Colonic mucosa (tissue), 4 donors: ENCODE measurements at regions not wholly inside any gene's neighbourhood (a gene's known extent, or its start where the extent isn't known, plus 50 kb on each side); places are given as distances from the start of the nearest gene placed in this dataset.

Source experiments
- DNase-seq: peaks from one replicate; pipeline ENCODE4 v3.0.0-alpha.2; 2020
- H3K27ac ChIP-seq: fragments of 200-600 bp; one replicate; pipeline ENCODE4 v1.8.0; 2021
- H3K27me3 ChIP-seq: fragments of 200-600 bp; one replicate; pipeline ENCODE4 v1.8.0; 2021
- H3K36me3 ChIP-seq: fragments of 200-600 bp; one replicate; pipeline ENCODE4 v1.8.0; 2021
- H3K4me1 ChIP-seq: fragments of 200-600 bp; one replicate; pipeline ENCODE4 v1.8.0; 2021; ENCODE audit warnings: mild to moderate bottlenecking
- H3K4me3 ChIP-seq: fragments of 200-600 bp; one replicate; pipeline ENCODE4 v1.8.0; 2021
- H3K9ac ChIP-seq, 2 donors: one replicate each; pipeline ENCODE4 v1.7.0; 2013; ENCODE audit warnings: control low read depth in 2 of 2, low read depth in 2 of 2, low read length in 2 of 2
- H3K9me3 ChIP-seq: fragments of 200-600 bp; one replicate; pipeline ENCODE4 v1.8.0; 2021
- CTCF ChIP-seq: fragments of 200-600 bp; IDR thresholded peaks from one replicate; pipeline ENCODE4 v1.8.0; 2022; ENCODE audit warnings: antibody characterized with exemption, mild to moderate bottlenecking
- intact Hi-C: fragments of 100-400 bp; cut with DNase I; formaldehyde crosslinking; loops from one replicate; pipeline ENCODE4 v1.14.1; 2022
- donor health status: healthy.
- donor health status: DM: no; HTN: no; CAD: no.
- donor health status: DM: no; HTN: no; CAD: no.

GRCh38 chr4:102440498-102440897 is 60.7 kb upstream of the NFKB1 start:
- Histone ChIP-seq H3K4me1 (no peaks in the 10 kb centered on the region), H3K9ac (no peak overlapping the region), H3K4me3 (no peak overlapping the region), H3K9me3 (no peaks in the 10 kb centered on the region), H3K27ac (no peak overlapping the region), H3K27me3 (no peaks in the 10 kb centered on the region), H3K36me3 (no peaks in the 10 kb centered on the region)
- no peak for DNase-seq
- no peak for TF ChIP-seq CTCF
- intact Hi-C loops: loop anchor here (10.0 kb wide), 1 partner anchor 654 kb away; the partner anchor contains the start of gene BDH2

- peak overlapping the region in 1 of 2 donors; percentile 15 for H3K9ac ChIP-seq
- no peaks in the 10 kb centered on the region for H3K4me1 ChIP-seq
- no peak overlapping the region for H3K27ac ChIP-seq
- H3K9me3 ChIP-seq: no peaks in the 10 kb centered on the region
- TF ChIP-seq CTCF: no peak
- intact Hi-C loops: loop anchor here (10.0 kb wide), 1 partner anchor 653 kb away; the partner anchor contains the start of gene BDH2
- peak; percentile 25 for DNase-seq
- no peaks in the 10 kb centered on the region for H3K27me3 ChIP-seq
- H3K4me3 ChIP-seq: no peak overlapping the region
- H3K36me3 ChIP-seq: no peaks in the 10 kb centered on the region
These were observed 58.9 kb upstream of the NFKB1 start for GRCh38 chr4:102441978-102442911.

- H3K36me3 ChIP-seq: no peaks in the 10 kb centered on the region
- H3K27ac ChIP-seq: no peak overlapping the region
- intact Hi-C loops: loop anchor here (5.0 to 10.0 kb wide), 4 partner anchors 58 to 650 kb away; partner anchors contain the start of genes BDH2 and NFKB1
- no peak overlapping the region for H3K9ac ChIP-seq
- H3K9me3 ChIP-seq: no peaks in the 10 kb centered on the region
- TF ChIP-seq CTCF: no peak
- no peak for DNase-seq
- no peaks in the 10 kb centered on the region for H3K4me1 ChIP-seq
- H3K4me3 ChIP-seq: no peak overlapping the region
- no peaks in the 10 kb centered on the region for H3K27me3 ChIP-seq
These were observed 56.4 kb upstream of the NFKB1 start for GRCh38 chr4:102444752-102445151.

GRCh38 chr4:102445213-102445612 is 55.9 kb upstream of the NFKB1 start:
- H3K9me3 ChIP-seq: no peaks in the 10 kb centered on the region
- no peak for TF ChIP-seq CTCF
- H3K27ac ChIP-seq: no peak overlapping the region
- no peak overlapping the region for H3K9ac ChIP-seq
- no peaks in the 10 kb centered on the region for H3K4me1 ChIP-seq
- no peaks in the 10 kb centered on the region for H3K27me3 ChIP-seq
- H3K36me3 ChIP-seq: no peaks in the 10 kb centered on the region
- no peak overlapping the region for H3K4me3 ChIP-seq
- no peak for DNase-seq
- intact Hi-C loops: loop anchor here (5.0 to 10.0 kb wide), 4 partner anchors 57 to 650 kb away; partner anchors contain the start of genes BDH2 and NFKB1

- H3K27me3 ChIP-seq: no peaks in the 10 kb centered on the region
- H3K9me3 ChIP-seq: no peaks in the 10 kb centered on the region
- DNase-seq: no peak
- H3K27ac ChIP-seq: no peak overlapping the region
- no peak overlapping the region for H3K4me3 ChIP-seq
- H3K4me1 ChIP-seq: no peaks in the 10 kb centered on the region
- H3K36me3 ChIP-seq: no peaks in the 10 kb centered on the region
- no peak overlapping the region for H3K9ac ChIP-seq
- no peak for TF ChIP-seq CTCF
- intact Hi-C loops: loop anchor here (5.0 to 10.0 kb wide), 4 partner anchors 55 to 647 kb away; partner anchors contain the start of genes BDH2 and NFKB1
These were observed 53.7 kb upstream of the NFKB1 start for GRCh38 chr4:102447413-102447812.
